HG03039 (cell line): ENCODE measurements at regions not wholly inside any gene's neighbourhood (a gene's known extent, or its start where the extent isn't known, plus 50 kb on each side); places are given as distances from the start of the nearest gene placed in this dataset.
"Not testable (repeated sequence)": the region's sequence is repeated elsewhere in the genome, so short reads cannot be mapped to it uniquely, and the experiment has no call there.

Experiments
- ATAC-seq: cut with Tn5 transposase; IDR thresholded peaks from one replicate; pipeline ENCODE4 v1.9.1; 2021; ENCODE audit warnings: mild to moderate bottlenecking, moderate library complexity; ENCODE audit not compliant: unreplicated experiment

GRCh38 chrX:130467936-130468335 lies 66.1 kb downstream of the RBMX2 start:
- no peak for ATAC-seq

- ATAC-seq: no peak
These were observed 66.7 kb downstream of the RBMX2 start for GRCh38 chrX:130468395-130468923.

GRCh38 chrX:130482871-130483270 lies 81.1 kb downstream of the RBMX2 start:
- no peak for ATAC-seq

GRCh38 chrX:130485870-130486269 lies 84.1 kb downstream of the RBMX2 start:
- no peak for ATAC-seq

GRCh38 chrX:130495502-130495901 lies 93.7 kb downstream of the RBMX2 start:
- ATAC-seq: not testable (repeated sequence)

GRCh38 chrX:130497531-130497930 lies 95.7 kb downstream of the RBMX2 start:
- no peak for ATAC-seq

- ATAC-seq: no peak
These were observed 97.0 kb downstream of the RBMX2 start for GRCh38 chrX:130498653-130499274.

- ATAC-seq: no peak
These were observed 100.3 kb downstream of the RBMX2 start for GRCh38 chrX:130502016-130502570.

GRCh38 chrX:130504019-130504418 lies 102.2 kb downstream of the RBMX2 start:
- no peak for ATAC-seq

- no peak for ATAC-seq
These were observed 105.2 kb downstream of the RBMX2 start for GRCh38 chrX:130507015-130507414.

- not testable (repeated sequence) for ATAC-seq
These were observed 110.7 kb downstream of the RBMX2 start for GRCh38 chrX:130512534-130512933.

- no peak for ATAC-seq
These were observed 114.3 kb downstream of the RBMX2 start for GRCh38 chrX:130516123-130516522.

- no peak for ATAC-seq
These were observed 121.9 kb downstream of the RBMX2 start for GRCh38 chrX:130523460-130524394.

GRCh38 chrX:130524476-130525194 lies 122.8 kb downstream of the RBMX2 start:
- no peak for ATAC-seq

GRCh38 chrX:130529531-130529930 lies 127.7 kb downstream of the RBMX2 start:
- no peak for ATAC-seq

GRCh38 chrX:130531066-130531465 lies 129.3 kb downstream of the RBMX2 start:
- ATAC-seq: no peak

- ATAC-seq: no peak
These were observed 138.0 kb downstream of the RBMX2 start for GRCh38 chrX:130539721-130540321.

- no peak for ATAC-seq
These were observed 142.0 kb downstream of the RBMX2 start for GRCh38 chrX:130543603-130544325.

GRCh38 chrX:130545796-130546195 lies 144.0 kb downstream of the RBMX2 start:
- ATAC-seq: no peak

GRCh38 chrX:130549382-130549781 lies 147.6 kb downstream of the RBMX2 start:
- ATAC-seq: not testable (repeated sequence)
